Muscle of leg (tissue), 3 donors: ENCODE measurements at regions not wholly inside any gene's neighbourhood (a gene's known extent, or its start where the extent isn't known, plus 50 kb on each side); places are given as distances from the start of the nearest gene placed in this dataset.

Source experiments
- DNase-seq: peaks from one replicate; pipeline ENCODE4 v3.0.0; 2013
- H3K27ac ChIP-seq: one replicate; pipeline ENCODE4 v1.5.1; 2013; ENCODE audit warnings: mild to moderate bottlenecking, low read length, control low read depth
- H3K27me3 ChIP-seq: one replicate; pipeline ENCODE4 v1.6.1; 2013; ENCODE audit warnings: low read length; ENCODE audit not compliant: control insufficient read depth, insufficient read depth
- H3K36me3 ChIP-seq: one replicate; pipeline ENCODE4 v1.6.1; 2013; ENCODE audit warnings: low read length; ENCODE audit not compliant: control insufficient read depth, insufficient read depth
- H3K4me1 ChIP-seq: one replicate; pipeline ENCODE4 v1.6.1; 2013; ENCODE audit warnings: low read length; ENCODE audit not compliant: control insufficient read depth, insufficient read depth
- H3K4me3 ChIP-seq: one replicate; pipeline ENCODE4 v1.5.1; 2013; ENCODE audit warnings: low read length, control low read depth
- H3K9me3 ChIP-seq: replicated peaks from 2 replicates; pipeline ENCODE4 v1.6.1; 2013; ENCODE audit warnings: low read depth, low read length; ENCODE audit not compliant: control insufficient read depth
- WGBS: methylation state at CpG from one replicate; pipeline ENCODE4 v1.1.5; 2013; ENCODE audit warnings: missing lambda C conversion rate; ENCODE audit not compliant: insufficient coverage; 5-methylcytosine and 5-hydroxymethylcytosine counted together

DNA sequence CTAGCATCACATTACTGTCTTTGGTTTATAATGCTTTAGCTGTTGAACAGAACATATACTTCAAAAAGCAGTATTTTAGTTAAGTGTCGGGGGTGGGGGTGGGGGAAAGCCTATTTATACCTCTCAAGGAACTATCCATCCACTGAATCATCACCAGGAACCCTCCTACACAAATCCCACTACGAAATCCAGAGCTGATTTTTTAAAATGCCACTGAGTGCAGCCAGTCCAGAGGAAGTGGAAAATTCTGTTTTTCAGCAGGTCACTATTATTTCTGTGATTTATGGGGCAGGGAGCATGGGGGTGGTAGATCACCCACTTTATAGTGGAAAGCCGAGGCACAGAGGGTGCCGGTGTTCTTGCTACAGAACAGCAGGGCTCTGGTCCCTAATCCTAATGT, 284.1 kb downstream of the SOX9 start:
- no peak for DNase-seq
- H3K4me3 ChIP-seq, result no peak overlapping the region
- H3K27me3 ChIP-seq, result peaks cover 5% of the 10 kb centered on the region
- H3K27ac ChIP-seq, result no peak overlapping the region
- H3K9me3 ChIP-seq, result no peaks in the 10 kb centered on the region
- WGBS, result no CpG with 5 or more reads among the region's 4 CpGs
- no peaks in the 10 kb centered on the region for H3K36me3 ChIP-seq
- peaks cover 21% of the 10 kb centered on the region for H3K4me1 ChIP-seq

GRCh38 chr17:72405662-72406230, 284.9 kb downstream of the SOX9 start:
- no peak overlapping the region for H3K4me3 ChIP-seq
- DNase-seq, result no peak
- WGBS, result no CpG with 5 or more reads among the region's 6 CpGs
- no peak overlapping the region for H3K27ac ChIP-seq
- H3K9me3 ChIP-seq, result no peaks in the 10 kb centered on the region
- peaks cover 23% of the 10 kb centered on the region for H3K4me1 ChIP-seq
- H3K36me3 ChIP-seq, result no peaks in the 10 kb centered on the region
- peaks cover 5% of the 10 kb centered on the region for H3K27me3 ChIP-seq

- Histone ChIP-seq H3K36me3 (no peaks in the 10 kb centered on the region), H3K27ac (no peak overlapping the region), H3K9me3 (no peaks in the 10 kb centered on the region), H3K4me3 (no peak overlapping the region), H3K27me3 (peaks cover 5% of the 10 kb centered on the region), H3K4me1 (peaks cover 25% of the 10 kb centered on the region)
- WGBS, result no CpG with 5 or more reads among the region's 1 CpG
- no peak for DNase-seq
Measured at GRCh38 chr17:72406498-72406897, 285.7 kb downstream of the SOX9 start.

DNA sequence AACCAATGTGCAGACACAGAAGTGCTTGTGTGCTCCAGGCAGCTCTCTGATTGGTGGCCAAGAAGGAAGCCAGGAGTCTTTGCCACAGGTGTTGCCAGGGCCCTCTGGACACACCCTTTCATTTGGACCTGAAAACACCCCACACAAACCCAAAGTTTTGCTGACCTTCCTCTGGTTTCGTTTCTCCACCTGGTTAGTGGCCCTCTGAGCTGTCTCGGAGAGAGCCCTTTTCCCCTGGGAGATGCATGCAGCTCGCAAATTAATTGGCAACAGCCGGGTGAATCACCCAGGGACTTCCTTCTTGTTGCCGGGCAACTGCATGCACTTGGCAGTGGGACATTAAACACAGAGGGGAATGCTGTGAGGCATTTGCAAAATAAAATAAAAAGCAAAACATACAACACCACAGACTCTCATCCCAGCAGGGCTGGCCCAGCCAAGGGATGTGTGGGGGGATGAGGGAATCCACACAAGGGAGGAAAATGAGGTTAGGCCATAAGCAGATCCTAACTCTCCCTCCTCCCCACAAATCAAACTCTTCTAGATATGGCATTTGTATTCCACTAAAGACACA, 286.6 kb downstream of the SOX9 start:
- peaks cover 30% of the 10 kb centered on the region for H3K4me1 ChIP-seq
- H3K36me3 ChIP-seq, result no peaks in the 10 kb centered on the region
- no peak overlapping the region for H3K27ac ChIP-seq
- H3K9me3 ChIP-seq, result no peaks in the 10 kb centered on the region
- no CpG with 5 or more reads among the region's 5 CpGs for WGBS
- DNase-seq, result peak; percentile 74
- no peak overlapping the region for H3K4me3 ChIP-seq
- peaks cover 6% of the 10 kb centered on the region for H3K27me3 ChIP-seq

- 89% methylated on average over 3 of the region's 4 CpGs for WGBS
- Histone ChIP-seq H3K4me1 (peaks cover 33% of the 10 kb centered on the region), H3K4me3 (no peak overlapping the region), H3K9me3 (no peaks in the 10 kb centered on the region), H3K27ac (no peak overlapping the region), H3K36me3 (no peaks in the 10 kb centered on the region), H3K27me3 (peaks cover 4% of the 10 kb centered on the region)
- DNase-seq, result no peak
Measured at GRCh38 chr17:72407931-72408330, 287.1 kb downstream of the SOX9 start.

DNA sequence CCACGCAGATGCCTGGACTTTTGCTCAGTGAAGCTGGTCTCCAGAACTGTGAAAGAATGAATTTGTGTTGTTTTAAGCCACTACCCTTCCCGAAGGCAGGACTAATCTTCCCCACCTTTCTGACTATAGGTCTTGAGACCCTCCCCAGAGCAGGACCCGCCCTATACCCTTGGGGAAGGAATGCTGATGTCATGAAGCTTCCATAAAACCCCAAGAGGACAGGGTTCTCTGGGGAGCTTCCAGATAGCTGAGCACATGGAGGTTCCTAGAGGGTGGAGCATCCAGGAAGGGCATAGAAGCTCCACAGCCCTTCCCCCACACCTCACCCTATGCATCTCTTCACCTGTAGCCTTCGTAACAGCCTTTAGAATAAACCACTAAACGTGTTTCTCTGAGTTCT, 287.8 kb downstream of the SOX9 start:
- WGBS, result 75% methylated on average over 2 of the region's 5 CpGs
- DNase-seq, result no peak
- no peak overlapping the region for H3K27ac ChIP-seq
- H3K27me3 ChIP-seq, result peaks cover 4% of the 10 kb centered on the region
- H3K9me3 ChIP-seq, result no peaks in the 10 kb centered on the region
- H3K4me3 ChIP-seq, result no peak overlapping the region
- no peaks in the 10 kb centered on the region for H3K36me3 ChIP-seq
- H3K4me1 ChIP-seq, result peaks cover 36% of the 10 kb centered on the region

GRCh38 chr17:72409405-72410002, 288.7 kb downstream of the SOX9 start:
- WGBS, result no CpG with 5 or more reads among the region's 2 CpGs
- Histone ChIP-seq H3K4me1 (peaks cover 36% of the 10 kb centered on the region), H3K27ac (no peak overlapping the region), H3K9me3 (no peaks in the 10 kb centered on the region), H3K36me3 (no peaks in the 10 kb centered on the region), H3K27me3 (peaks cover 6% of the 10 kb centered on the region), H3K4me3 (no peak overlapping the region)
- DNase-seq, result no peak

DNA sequence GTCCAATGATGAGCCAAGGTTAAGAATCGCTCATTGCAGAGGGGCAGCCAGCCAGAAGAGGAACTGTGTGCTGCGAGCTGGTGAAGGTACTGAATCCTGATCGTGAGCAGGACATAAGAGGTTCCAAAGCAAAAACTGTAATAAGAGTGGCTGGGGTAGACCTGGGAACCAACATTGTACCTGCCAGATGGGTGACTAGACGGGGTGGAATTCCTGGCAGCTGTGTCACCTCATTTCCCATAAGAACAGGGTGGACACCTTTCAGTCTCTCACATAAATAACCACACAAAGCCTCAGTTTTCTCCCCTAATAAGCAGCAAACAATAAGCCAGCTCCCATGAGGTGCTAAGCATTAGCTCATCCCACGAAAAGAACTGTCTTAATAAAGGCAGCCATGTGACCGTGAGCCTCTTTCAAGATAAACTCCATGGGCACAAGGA, 290.3 kb downstream of the SOX9 start:
- WGBS, result 60% methylated on average over 3 of the region's 6 CpGs
- H3K36me3 ChIP-seq, result no peaks in the 10 kb centered on the region
- H3K27me3 ChIP-seq, result peaks cover 6% of the 10 kb centered on the region
- no peak overlapping the region for H3K27ac ChIP-seq
- H3K9me3 ChIP-seq, result no peaks in the 10 kb centered on the region
- H3K4me3 ChIP-seq, result no peak overlapping the region
- DNase-seq, result peak; percentile 41
- H3K4me1 ChIP-seq, result peaks cover 36% of the 10 kb centered on the region

- WGBS, result 25% methylated on average over 2 of the region's 5 CpGs
Measured at GRCh38 chr17:72412650-72413076, 291.8 kb downstream of the SOX9 start.

DNA sequence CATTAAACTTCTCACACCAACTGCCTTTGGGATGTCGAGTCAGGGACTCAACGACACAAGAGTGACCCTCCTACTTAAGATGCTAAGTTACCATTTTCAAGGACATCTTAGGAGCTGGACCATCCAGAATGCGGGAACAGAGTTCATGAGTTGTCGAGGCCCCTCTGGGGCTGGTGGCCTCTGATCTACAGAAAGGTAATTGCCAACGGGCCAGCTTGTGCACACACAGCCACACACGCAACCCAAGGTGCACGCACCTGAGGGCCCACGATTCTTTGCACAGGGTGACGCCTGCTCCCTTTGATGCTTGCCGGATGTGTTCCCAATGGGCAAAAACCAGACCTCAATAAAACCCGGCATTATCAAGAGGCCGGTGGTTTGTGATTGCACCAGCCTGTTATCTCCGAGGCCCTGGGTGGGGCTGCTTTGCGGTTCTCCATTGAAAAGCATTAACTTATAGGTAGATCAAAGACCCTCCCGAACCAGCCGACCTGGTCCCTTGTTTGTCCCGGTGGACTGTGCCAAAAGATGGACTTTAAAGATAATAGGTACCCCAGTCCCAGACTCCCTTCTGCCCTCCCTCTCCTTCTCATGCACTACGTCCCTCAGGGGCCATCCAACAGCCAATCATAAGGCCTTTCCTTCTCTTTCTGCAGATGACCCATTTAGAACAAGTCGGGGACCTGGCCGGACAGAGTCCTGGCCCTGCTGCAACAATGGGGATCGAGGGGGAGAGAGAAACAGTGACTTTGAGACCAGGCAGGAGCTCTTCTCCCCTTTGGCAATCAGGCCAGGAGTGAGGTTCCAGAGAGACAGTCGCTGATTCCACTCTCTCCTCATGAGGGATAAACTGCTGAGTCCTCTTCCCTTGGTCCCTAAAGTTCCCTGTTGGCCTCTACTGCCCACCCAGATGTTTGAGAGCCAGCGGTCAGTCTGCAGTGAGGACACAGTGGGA, 292.5 kb downstream of the SOX9 start:
- Histone ChIP-seq H3K4me3 (no peak overlapping the region), H3K9me3 (peaks cover 15% of the 10 kb centered on the region), H3K27me3 (peaks cover 6% of the 10 kb centered on the region), H3K36me3 (no peaks in the 10 kb centered on the region), H3K4me1 (peaks cover 22% of the 10 kb centered on the region), H3K27ac (no peak overlapping the region)
- WGBS, result 81% methylated on average over 15 of the region's 23 CpGs
- DNase-seq, result no peak

More at GRCh38 chr17:72412650-72413076, 291.8 kb downstream of the SOX9 start:
- Histone ChIP-seq H3K36me3 (no peaks in the 10 kb centered on the region), H3K9me3 (peaks cover 8% of the 10 kb centered on the region), H3K4me1 (peaks cover 28% of the 10 kb centered on the region), H3K27me3 (peaks cover 6% of the 10 kb centered on the region), H3K4me3 (no peak overlapping the region), H3K27ac (no peak overlapping the region)
- peak; percentile 78 for DNase-seq
